Stomach (tissue), 4 donors: ENCODE measurements at regions not wholly inside any gene's neighbourhood (a gene's known extent, or its start where the extent isn't known, plus 50 kb on each side); places are given as distances from the start of the nearest gene placed in this dataset.

ENCODE experiments used
- POLR2A ChIP-seq, 4 donors: fragments of 450-650 bp; IDR thresholded peaks; one replicate each; pipeline ENCODE4 v1.6.1; 2016; ENCODE audit warnings: antibody characterized with exemption in 4 of 4, control low read depth in 2 of 4, mild to moderate bottlenecking in 1 of 4, moderate library complexity in 1 of 4
- POLR2AphosphoS5 ChIP-seq, 3 donors: sonication (generic); formaldehyde crosslinking; IDR thresholded peaks; one replicate each; pipeline ENCODE4 v1.6.1; 2016; ENCODE audit warnings: antibody characterized with exemption in 3 of 3
- TF ChIP-seq, protein P1 (sequence below), 7 experiments: fragments of 450-650 bp in 4 of 7; fragments of 200-600 bp in 3 of 7; sonication (generic) in 3 of 7; IDR thresholded peaks; one replicate each; pipeline ENCODE4 v1.5.1; 2016 to 2019; ENCODE audit warnings: antibody characterized with exemption in 7 of 7, control low read depth in 2 of 7, mild to moderate bottlenecking in 1 of 7

DNA sequence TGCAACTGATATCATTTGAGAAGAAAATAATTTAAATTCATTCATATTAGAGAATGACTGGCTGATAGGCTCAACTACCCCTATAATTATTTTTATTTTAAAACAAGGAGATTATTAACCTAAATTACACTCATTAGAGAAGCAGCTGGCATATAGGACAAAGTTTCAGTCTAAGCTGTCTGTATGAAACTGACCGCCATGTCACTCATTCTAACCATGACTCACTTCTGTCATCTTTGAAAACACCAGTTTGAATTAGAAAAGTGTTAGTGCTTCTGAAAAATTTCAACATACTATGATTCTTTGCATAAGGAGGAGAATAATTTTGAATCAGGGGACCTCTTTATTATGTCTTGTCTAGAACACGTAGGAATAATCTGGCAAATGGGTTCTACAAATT, 1058.5 kb downstream of the ROBO2 start:
- TF ChIP-seq POLR2A (IDR thresholded peaks at IDR 0.05): no peak
- TF ChIP-seq, protein P1, sequence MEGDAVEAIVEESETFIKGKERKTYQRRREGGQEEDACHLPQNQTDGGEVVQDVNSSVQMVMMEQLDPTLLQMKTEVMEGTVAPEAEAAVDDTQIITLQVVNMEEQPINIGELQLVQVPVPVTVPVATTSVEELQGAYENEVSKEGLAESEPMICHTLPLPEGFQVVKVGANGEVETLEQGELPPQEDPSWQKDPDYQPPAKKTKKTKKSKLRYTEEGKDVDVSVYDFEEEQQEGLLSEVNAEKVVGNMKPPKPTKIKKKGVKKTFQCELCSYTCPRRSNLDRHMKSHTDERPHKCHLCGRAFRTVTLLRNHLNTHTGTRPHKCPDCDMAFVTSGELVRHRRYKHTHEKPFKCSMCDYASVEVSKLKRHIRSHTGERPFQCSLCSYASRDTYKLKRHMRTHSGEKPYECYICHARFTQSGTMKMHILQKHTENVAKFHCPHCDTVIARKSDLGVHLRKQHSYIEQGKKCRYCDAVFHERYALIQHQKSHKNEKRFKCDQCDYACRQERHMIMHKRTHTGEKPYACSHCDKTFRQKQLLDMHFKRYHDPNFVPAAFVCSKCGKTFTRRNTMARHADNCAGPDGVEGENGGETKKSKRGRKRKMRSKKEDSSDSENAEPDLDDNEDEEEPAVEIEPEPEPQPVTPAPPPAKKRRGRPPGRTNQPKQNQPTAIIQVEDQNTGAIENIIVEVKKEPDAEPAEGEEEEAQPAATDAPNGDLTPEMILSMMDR (IDR thresholded peaks at IDR 0.05): no peak
- TF ChIP-seq POLR2AphosphoS5 (IDR thresholded peaks at IDR 0.05): no peak
